ENCODE measurements at regions not wholly inside any gene's neighbourhood (a gene's known extent, or its start where the extent isn't known, plus 50 kb on each side); places are given as distances from the start of the nearest gene placed in this dataset.
"Not testable (repeated sequence)": the region's sequence is repeated elsewhere in the genome, so short reads cannot be mapped to it uniquely, and the experiment has no call there.

DNA sequence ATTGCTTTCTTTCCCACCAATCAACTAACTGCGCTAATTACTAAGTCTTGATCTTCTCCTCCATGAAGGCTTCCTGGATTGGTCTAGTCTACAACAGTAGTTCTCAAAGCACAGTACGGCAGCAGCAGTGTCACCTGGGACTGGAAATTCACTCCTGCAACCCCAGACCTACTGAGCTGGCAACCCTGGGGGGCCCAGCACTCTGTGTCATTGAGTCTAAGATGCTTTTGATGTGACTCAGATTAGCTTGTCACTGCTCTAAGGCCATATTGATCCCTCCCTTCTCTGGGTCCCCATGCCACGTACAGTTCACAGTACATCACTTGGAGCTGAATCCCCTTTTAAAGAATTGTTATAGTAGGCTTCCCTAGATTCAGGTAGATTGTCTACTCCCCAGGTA lies 65.7 kb upstream of the KMT2C start:
- DNase-seq: no peak

DNA sequence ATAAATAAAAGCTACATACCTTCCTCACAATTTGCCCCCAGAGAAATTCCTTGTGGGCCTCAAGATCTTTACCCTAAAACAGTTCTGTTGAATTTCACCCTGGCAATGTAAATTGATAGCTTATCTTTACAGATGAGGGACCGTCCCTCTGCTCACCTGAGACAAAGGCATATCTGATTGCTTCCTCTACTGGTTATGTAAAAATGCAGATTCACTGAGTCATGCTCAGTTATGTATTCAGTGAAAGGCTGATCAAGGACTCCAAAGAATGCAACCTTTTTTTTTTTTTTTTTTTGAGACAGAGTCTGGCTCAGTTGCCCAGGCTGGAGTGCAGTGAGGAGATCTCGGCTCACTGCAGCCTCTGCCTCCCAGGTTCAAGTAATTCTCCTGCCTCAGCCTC lies 64.2 kb upstream of the KMT2C start:
- DNase-seq: not testable (repeated sequence)

GRCh38 chr7:152495867-152496266 lies 60.1 kb upstream of the KMT2C start:
- DNase-seq: no peak

GRCh38 chr7:152492952-152493351 lies 57.1 kb upstream of the KMT2C start:
- DNase-seq: no peak

DNA sequence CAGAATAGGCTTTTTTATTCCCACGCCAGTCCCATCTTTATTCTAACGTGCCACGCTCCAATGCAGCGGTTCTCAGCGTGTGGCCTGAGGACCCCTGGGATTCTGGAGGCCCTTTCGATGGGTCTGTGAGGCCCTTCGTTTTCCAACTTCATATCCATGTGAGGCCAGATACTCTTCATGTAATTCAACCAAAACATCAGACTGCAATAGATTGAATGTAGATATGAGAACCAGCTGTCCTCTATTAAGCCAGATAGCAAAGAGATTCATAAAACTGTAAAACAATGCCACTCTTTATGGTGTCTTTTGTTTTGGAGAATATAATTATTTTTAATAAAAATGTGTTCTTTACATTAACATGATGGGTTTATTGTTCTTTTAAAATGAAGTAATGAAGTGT lies 53.2 kb upstream of the KMT2C start:
- no peak for DNase-seq

- DNase-seq: no peak
Observed at GRCh38 chr7:152486968-152487367, 51.2 kb upstream of the KMT2C start.

DNA sequence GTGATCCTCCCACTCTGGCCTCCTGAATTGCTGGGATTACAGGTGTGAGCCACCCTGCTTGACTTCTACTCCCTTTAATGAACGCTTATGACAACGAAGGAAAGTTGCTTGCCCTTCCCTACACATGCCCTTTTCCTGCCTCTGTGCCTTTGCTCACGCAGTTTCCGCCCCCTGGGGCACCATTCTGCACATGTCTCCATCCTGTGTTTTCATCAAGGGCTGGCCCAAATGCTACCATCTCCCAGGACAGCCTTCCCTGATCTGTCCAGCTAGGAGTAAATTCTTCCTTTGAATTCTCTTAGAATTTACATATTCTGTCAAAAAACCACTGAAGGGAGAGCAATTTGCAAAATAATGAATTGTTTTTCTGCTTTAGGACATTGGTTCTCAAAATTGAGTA lies 50.0 kb upstream of the KMT2C start:
- DNase-seq: no peak

Data from activated CD4-positive, alpha-beta T cell treated with anti-CD3 and anti-CD28 coated beads, Interleukin-2, amount 50 U/mL, for 16 hours (primary cell).